ENCODE measurements at regions not wholly inside any gene's neighbourhood (a gene's known extent, or its start where the extent isn't known, plus 50 kb on each side); places are given as distances from the start of the nearest gene placed in this dataset.

- DNase-seq (ENCODE audit: low spot score): no peak
Observed at GRCh38 chr2:143819190-143819735, 690.0 kb downstream of the ARHGAP15 start.

Small RNA genes in the stretch of these regions (small RNA-seq; reads per million reads assigned to genes)
- 0 reads per million in 2 experiments for gene RF00019
